ENCODE measurements at regions not wholly inside any gene's neighbourhood (a gene's known extent, or its start where the extent isn't known, plus 50 kb on each side); places are given as distances from the start of the nearest gene placed in this dataset.
"Not testable (repeated sequence)": the region's sequence is repeated elsewhere in the genome, so short reads cannot be mapped to it uniquely, and the experiment has no call there.

DNA sequence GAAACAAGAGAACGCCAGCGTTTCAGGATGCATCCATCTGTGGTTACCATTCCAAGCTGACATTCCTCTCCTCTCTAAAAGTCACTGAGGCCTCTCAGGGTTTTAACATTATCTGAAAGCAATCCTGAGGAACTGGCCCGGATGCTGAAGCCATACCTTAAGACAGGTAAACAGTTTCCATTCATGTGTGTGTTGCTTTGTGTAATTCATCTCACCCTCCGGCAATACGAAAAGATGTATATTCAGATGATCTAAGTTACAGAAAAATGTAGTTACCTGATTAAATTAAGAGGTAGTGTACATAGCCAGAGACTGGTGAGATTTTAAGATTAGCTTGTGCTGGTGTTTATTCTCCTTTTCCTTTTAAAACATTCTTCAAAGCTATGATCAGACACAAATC lies 68.4 kb upstream of the BACH2 start:
- TF ChIP-seq ZFX (IDR thresholded peaks at IDR 0.05; ENCODE audit: borderline replicate concordance) (no peak), CTCF (IDR thresholded peaks at IDR 0.05) (no peak)
- no peak overlapping the region for H3K27ac ChIP-seq

GRCh38 chr6:90364286-90364685 lies 67.6 kb upstream of the BACH2 start:
- H3K27ac ChIP-seq, result no peak overlapping the region
- TF ChIP-seq ZFX (IDR thresholded peaks at IDR 0.05; ENCODE audit: borderline replicate concordance) (no peak), CTCF (IDR thresholded peaks at IDR 0.05) (no peak)

DNA sequence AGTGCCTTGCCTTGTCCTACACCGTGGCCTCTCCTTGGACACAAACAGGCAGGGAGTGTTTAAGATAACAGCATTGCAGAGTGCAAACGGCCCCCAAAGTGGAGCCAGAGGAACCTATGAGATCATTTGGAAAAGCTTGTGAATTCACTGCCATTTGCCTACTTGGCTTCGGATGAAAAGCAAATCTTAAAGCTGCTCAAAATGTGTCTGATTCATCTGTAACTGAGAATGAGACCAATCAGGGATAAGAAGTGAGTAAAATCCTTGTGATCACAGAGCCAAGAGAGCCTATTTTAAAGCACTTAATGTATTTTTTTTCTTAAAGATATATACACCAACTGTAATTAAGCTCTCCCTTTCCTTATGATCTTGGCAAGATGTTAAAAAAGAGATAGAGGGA lies 65.7 kb upstream of the BACH2 start:
- no peak overlapping the region for H3K27ac ChIP-seq
- no peak for TF ChIP-seq ZFX (IDR thresholded peaks at IDR 0.05; ENCODE audit: borderline replicate concordance)
- TF ChIP-seq CTCF (IDR thresholded peaks at IDR 0.05), result no peak

GRCh38 chr6:90361174-90361573 lies 64.5 kb upstream of the BACH2 start:
- TF ChIP-seq ZFX (IDR thresholded peaks at IDR 0.05; ENCODE audit: borderline replicate concordance) (no peak), CTCF (IDR thresholded peaks at IDR 0.05) (no peak)
- no peak overlapping the region for H3K27ac ChIP-seq

- not testable (repeated sequence) for H3K27ac ChIP-seq
These were observed 61.6 kb upstream of the BACH2 start for GRCh38 chr6:90358036-90358770.

DNA sequence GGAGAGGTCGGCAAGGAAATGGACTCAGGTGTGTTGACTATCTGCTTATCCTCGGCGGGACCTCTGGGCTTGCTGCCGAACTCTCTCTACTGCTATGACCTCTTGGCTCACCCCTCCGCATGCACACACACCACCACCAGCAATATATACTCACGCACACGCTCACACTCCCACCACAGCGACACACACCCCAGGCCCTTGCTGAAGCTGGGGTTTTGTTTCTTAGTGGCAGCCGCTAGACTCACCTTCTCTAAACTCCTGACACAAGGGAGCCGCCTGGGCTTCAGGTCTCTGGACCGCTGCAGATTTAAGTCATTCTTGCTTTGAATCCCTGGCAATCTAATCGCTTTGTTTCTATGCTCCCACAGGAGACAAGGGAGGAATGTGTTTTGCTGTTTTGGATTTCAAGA lies 59.4 kb upstream of the BACH2 start:
- H3K27ac ChIP-seq, result no peak overlapping the region
- no peak for TF ChIP-seq CTCF (IDR thresholded peaks at IDR 0.05)
- no peak for TF ChIP-seq ZFX (IDR thresholded peaks at IDR 0.05; ENCODE audit: borderline replicate concordance)

GRCh38 chr6:90354961-90355360 lies 58.3 kb upstream of the BACH2 start:
- TF ChIP-seq CTCF (IDR thresholded peaks at IDR 0.05) (no peak), ZFX (IDR thresholded peaks at IDR 0.05; ENCODE audit: borderline replicate concordance) (no peak)
- H3K27ac ChIP-seq, result no peak overlapping the region

GRCh38 chr6:90351696-90352095 lies 55.1 kb upstream of the BACH2 start:
- H3K27ac ChIP-seq, result no peak overlapping the region
- TF ChIP-seq CTCF (IDR thresholded peaks at IDR 0.05), result no peak
- no peak for TF ChIP-seq ZFX (IDR thresholded peaks at IDR 0.05; ENCODE audit: borderline replicate concordance)

Data from 22Rv1 (cell line).